ENCODE measurements at regions not wholly inside any gene's neighbourhood (a gene's known extent, or its start where the extent isn't known, plus 50 kb on each side); places are given as distances from the start of the nearest gene placed in this dataset.

- TF ChIP-seq, protein P1, sequence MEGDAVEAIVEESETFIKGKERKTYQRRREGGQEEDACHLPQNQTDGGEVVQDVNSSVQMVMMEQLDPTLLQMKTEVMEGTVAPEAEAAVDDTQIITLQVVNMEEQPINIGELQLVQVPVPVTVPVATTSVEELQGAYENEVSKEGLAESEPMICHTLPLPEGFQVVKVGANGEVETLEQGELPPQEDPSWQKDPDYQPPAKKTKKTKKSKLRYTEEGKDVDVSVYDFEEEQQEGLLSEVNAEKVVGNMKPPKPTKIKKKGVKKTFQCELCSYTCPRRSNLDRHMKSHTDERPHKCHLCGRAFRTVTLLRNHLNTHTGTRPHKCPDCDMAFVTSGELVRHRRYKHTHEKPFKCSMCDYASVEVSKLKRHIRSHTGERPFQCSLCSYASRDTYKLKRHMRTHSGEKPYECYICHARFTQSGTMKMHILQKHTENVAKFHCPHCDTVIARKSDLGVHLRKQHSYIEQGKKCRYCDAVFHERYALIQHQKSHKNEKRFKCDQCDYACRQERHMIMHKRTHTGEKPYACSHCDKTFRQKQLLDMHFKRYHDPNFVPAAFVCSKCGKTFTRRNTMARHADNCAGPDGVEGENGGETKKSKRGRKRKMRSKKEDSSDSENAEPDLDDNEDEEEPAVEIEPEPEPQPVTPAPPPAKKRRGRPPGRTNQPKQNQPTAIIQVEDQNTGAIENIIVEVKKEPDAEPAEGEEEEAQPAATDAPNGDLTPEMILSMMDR (IDR thresholded peaks at IDR 0.05) = no peak
- no peak for TF ChIP-seq POLR2A (IDR thresholded peaks at IDR 0.05)
Measured at GRCh38 chr4:115749404-115749803, 636.0 kb upstream of the NDST4 start.
